Activated CD4-positive, alpha-beta memory T cell treated with anti-CD3 and anti-CD28 coated beads, Interleukin-2, amount 10 ng/mL, durations not matched to agents 7 days and 5 days (primary cell): ENCODE measurements at regions not wholly inside any gene's neighbourhood (a gene's known extent, or its start where the extent isn't known, plus 50 kb on each side); places are given as distances from the start of the nearest gene placed in this dataset.

Source experiments
- CTCF ChIA-PET: fragments of 350-600 bp; sonication (Branson Sonifier 250); formaldehyde crosslinking; loops from one replicate; lab custom pipeline; 2021; ENCODE audit warnings: antibody characterized with exemption, inconsistent platforms; lab: Charles Lee
- POLR2A ChIA-PET: fragments of 350-600 bp; sonication (Branson Sonifier 250); formaldehyde crosslinking; loops from one replicate; lab custom pipeline; 2021; ENCODE audit warnings: antibody characterized with exemption; lab: Charles Lee
- DNase-seq: peaks from one replicate; pipeline ENCODE4 v3.0.0-alpha.2; 2020
- H3K27ac Mint-ChIP-seq: one replicate; pipeline ENCODE4 v1.8.0; 2021; ENCODE audit warnings: mild to moderate bottlenecking, mixed read lengths
- H3K27me3 Mint-ChIP-seq: one replicate; pipeline ENCODE4 v1.8.0; 2021; ENCODE audit warnings: mixed read lengths
- H3K36me3 Mint-ChIP-seq: one replicate; pipeline ENCODE4 v1.8.0; 2021; ENCODE audit warnings: low read depth, mixed read lengths
- H3K4me1 Mint-ChIP-seq: one replicate; pipeline ENCODE4 v1.8.0; 2021; ENCODE audit warnings: mixed read lengths
- H3K4me3 Mint-ChIP-seq: one replicate; pipeline ENCODE4 v1.8.0; 2021; ENCODE audit warnings: mild to moderate bottlenecking, mixed read lengths
- H3K9me3 Mint-ChIP-seq: one replicate; pipeline ENCODE4 v1.8.0; 2021; ENCODE audit warnings: mixed read lengths

DNA sequence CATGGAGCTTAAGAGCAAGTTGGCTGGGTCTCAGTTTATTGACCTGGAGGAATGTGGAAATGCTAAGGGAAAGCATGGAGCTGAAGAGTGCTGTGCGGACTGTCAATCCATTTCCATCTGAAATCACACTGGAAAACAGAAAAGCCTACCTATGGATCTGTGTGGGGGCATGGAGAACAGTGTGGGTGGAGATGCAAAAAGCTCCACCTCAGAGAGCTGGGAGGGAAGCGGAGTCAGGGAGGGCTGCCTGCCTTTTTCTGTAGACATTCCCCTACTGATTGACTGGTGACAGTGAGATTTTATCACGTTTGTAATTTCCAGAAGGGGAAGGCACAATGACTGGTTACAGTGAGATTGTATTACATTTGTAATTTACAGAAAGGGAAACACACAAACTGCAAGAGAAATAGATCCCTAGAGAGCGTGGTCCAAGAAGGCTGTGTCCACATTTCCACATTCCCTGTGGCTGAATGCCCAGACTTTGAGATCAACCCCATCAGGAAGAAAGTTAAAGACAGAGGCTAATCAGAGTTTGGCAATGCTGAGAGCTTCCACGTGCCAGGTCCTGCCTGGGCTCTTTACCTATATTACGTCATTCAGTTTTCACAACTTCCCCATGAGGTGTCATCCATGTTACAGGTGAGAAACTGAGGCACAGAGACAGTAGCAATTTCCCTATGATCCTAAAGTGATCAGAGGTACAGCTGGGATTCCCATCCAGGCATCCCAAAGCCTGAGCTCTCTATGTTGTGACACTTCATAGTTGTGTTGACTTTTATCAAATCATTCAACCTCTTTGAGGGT, 67.7 kb upstream of the NSMCE3 start:
- H3K4me3 Mint-ChIP-seq = no peak overlapping the region
- POLR2A ChIA-PET = no interaction called here
- no peaks in the 10 kb centered on the region for H3K27me3 Mint-ChIP-seq
- H3K27ac Mint-ChIP-seq = no peak overlapping the region
- DNase-seq = no peak
- H3K36me3 Mint-ChIP-seq = no peaks in the 10 kb centered on the region
- H3K9me3 Mint-ChIP-seq = no peaks in the 10 kb centered on the region
- H3K4me1 Mint-ChIP-seq = no peaks in the 10 kb centered on the region
- CTCF ChIA-PET = no interaction called here

DNA sequence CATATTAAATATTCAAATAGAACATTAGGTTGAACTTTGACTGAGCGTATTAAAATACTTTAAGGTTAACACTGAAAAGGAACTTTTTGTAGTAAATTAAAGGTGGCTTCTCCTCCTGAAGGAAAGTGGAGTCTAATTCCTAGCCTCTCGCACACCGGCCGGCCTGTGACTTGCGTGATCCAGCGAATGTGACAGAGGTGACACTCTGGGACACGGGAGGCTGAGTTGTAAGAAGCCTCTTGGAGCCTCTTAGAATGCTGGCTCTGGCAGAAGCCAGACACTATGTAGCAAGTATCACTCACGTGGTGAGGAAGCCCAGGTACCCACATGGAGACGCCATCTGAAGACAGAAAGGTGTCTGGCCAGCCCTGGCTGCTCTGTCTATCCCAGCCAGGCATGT, 64.9 kb upstream of the NSMCE3 start:
- no peaks in the 10 kb centered on the region for H3K4me1 Mint-ChIP-seq
- H3K27ac Mint-ChIP-seq = no peak overlapping the region
- no peak overlapping the region for H3K4me3 Mint-ChIP-seq
- ChIA-PET CTCF (no interaction called here), POLR2A (no interaction called here)
- H3K9me3 Mint-ChIP-seq = no peaks in the 10 kb centered on the region
- no peaks in the 10 kb centered on the region for H3K27me3 Mint-ChIP-seq
- no peaks in the 10 kb centered on the region for H3K36me3 Mint-ChIP-seq
- DNase-seq = no peak

DNA sequence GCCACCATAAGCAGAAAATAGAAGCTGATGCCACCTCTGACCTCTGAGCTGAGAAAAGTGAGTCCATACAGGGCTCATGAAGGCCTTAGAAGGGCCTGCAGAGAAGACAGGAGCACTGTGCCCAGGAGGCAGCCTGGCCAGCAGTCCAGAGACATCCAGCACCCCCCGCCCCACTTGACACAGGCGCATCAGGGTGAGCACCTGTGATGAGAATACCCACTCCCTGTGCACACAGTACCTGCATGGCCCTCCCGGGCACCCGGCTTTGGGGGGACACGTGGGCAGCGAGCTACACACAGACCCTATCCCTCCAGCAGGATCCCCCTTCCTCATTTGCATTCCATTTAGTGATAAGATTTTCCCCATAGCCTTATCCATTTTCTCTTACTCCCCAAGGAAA, 63.6 kb upstream of the NSMCE3 start:
- no peak for DNase-seq
- Mint-ChIP-seq H3K36me3 (no peaks in the 10 kb centered on the region), H3K4me1 (no peaks in the 10 kb centered on the region), H3K27me3 (no peaks in the 10 kb centered on the region), H3K9me3 (no peaks in the 10 kb centered on the region), H3K27ac (no peak overlapping the region), H3K4me3 (no peak overlapping the region)
- CTCF ChIA-PET = no interaction called here
- POLR2A ChIA-PET = no interaction called here

DNA sequence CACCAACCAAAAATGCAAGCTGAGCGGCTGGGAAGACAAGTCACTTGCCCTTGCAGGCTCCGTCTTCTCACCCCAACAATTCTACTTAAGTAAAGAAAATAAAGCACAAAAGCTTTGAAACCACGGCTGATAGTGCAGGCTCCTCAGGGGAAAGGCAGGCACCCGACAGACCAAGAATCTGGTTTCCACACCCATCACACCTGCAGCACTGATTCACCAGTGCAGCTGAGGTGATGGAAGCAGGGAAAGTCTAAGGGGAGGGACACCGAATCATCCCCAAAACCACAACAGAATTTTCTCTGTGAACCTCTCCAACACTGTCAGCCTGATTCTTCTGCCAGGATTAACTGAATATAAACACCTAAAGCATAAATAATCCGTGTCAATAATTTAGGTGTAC, 62.0 kb upstream of the NSMCE3 start:
- Mint-ChIP-seq H3K4me3 (no peak overlapping the region), H3K27me3 (no peaks in the 10 kb centered on the region), H3K9me3 (no peaks in the 10 kb centered on the region), H3K36me3 (no peaks in the 10 kb centered on the region), H3K4me1 (no peaks in the 10 kb centered on the region), H3K27ac (no peak overlapping the region)
- DNase-seq = no peak
- ChIA-PET CTCF (no interaction called here), POLR2A (no interaction called here)

DNA sequence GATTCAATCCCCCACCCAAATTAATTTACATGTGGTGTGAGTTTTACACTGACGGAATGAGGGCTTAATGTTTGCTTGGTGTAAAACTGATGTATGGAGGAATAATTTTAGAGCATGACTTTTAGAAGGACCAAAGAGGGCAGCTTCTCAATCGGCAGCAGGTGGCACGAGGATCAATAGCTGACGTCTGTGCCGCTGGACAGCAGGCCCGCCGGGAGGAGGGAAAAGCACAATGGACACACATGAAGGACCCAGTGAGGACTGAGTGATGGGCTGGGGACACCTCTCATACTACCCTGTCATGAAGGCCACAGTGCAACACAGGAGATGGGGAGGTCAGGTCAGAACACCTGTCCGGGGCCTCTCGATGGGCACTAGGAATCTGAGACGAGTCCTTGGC, 61.4 kb upstream of the NSMCE3 start:
- Mint-ChIP-seq H3K4me1 (no peaks in the 10 kb centered on the region), H3K9me3 (no peaks in the 10 kb centered on the region), H3K4me3 (no peak overlapping the region), H3K27me3 (peaks cover under 1% of the 10 kb centered on the region), H3K36me3 (no peaks in the 10 kb centered on the region), H3K27ac (no peak overlapping the region)
- ChIA-PET POLR2A (no interaction called here), CTCF (no interaction called here)
- DNase-seq = no peak

DNA sequence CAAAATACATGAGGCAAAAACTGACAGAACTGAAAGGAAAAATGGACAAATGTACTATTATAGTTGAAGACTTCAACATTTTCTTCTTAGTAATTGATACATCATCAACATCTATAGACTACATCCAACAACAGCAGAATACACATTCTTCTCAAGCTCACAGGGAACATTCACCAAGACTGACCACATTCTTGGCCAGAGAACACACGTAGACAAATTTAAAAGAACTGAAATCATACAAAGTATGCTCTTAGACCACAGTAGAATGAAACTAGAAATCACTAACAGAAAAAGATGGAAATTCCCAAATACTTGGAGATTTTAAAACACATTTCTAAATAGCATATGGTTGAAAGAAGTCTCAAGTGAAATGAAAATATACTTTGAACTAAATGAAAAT, 55.1 kb upstream of the NSMCE3 start:
- no peaks in the 10 kb centered on the region for H3K4me1 Mint-ChIP-seq
- no peak overlapping the region for H3K27ac Mint-ChIP-seq
- no peak overlapping the region for H3K4me3 Mint-ChIP-seq
- H3K9me3 Mint-ChIP-seq = no peaks in the 10 kb centered on the region
- no peaks in the 10 kb centered on the region for H3K36me3 Mint-ChIP-seq
- ChIA-PET POLR2A (no interaction called here), CTCF (no interaction called here)
- no peak for DNase-seq
- H3K27me3 Mint-ChIP-seq = peaks cover 10% of the 10 kb centered on the region

DNA sequence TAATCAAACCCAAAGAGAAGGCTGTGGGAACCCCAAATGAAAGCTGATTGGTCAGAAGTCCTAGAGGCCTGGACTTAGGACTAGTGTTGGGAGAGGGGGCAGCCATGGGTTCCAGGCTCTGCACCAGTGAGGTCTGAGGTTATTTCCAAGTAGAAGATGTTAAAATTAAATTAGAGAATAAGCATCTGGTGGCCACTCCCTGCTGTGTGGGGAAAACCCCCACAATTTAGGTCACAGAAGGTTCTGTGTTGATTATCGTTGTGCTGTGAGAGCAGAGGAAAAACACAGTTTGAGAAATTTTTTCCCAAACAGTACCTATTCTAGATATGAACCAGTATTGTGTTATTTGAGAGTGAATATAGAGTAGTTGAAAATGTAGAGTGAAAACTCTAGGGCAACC, 53.9 kb upstream of the NSMCE3 start:
- DNase-seq = no peak
- Mint-ChIP-seq H3K27ac (no peak overlapping the region), H3K4me3 (no peak overlapping the region), H3K27me3 (peaks cover 10% of the 10 kb centered on the region), H3K9me3 (no peaks in the 10 kb centered on the region), H3K4me1 (no peaks in the 10 kb centered on the region), H3K36me3 (no peaks in the 10 kb centered on the region)
- ChIA-PET POLR2A (no interaction called here), CTCF (no interaction called here)

DNA sequence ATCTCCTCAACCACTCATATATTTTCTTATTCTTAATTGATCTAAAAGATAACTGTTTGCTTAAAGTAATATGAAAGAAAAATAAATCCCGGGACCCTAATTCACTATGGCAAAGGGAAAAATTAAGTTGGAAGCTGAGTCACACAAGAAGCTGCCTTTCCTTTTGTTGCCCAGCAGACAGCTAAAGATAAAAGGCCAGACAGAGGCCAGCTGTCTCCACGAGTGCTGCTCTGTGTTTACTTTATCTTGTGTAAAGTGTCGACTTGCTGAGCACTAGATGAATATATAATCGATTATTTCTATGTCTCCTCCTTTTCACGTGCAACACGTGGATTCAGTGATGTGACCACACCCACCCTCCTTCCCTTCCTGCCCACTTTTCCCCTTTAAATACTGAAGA, 52.8 kb upstream of the NSMCE3 start:
- CTCF ChIA-PET = no interaction called here

DNA sequence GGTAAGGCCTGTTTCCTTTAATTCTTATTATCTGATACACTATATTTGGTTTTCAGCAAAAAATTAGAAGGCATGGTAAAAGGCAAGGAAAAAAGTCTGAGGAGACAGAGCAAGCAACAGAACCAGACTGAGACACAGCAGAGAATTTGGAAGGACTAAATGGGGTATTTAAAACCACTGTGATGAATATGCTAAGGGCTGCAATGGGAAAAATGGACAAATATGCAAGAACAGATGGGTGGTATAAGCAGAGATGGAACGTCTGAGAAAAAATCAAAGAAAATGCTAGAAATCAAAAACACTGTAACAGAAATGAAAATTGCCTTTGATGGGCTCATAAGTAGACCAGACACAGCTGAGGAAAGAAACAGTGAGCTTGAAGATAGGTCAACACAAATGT, 50.8 kb upstream of the NSMCE3 start:
- H3K9me3 Mint-ChIP-seq = no peaks in the 10 kb centered on the region
- ChIA-PET POLR2A (no interaction called here), CTCF (no interaction called here)
- H3K36me3 Mint-ChIP-seq = no peaks in the 10 kb centered on the region
- H3K4me3 Mint-ChIP-seq = no peak overlapping the region
- no peak overlapping the region for H3K27ac Mint-ChIP-seq
- DNase-seq = no peak
- peaks cover 12% of the 10 kb centered on the region for H3K27me3 Mint-ChIP-seq
- H3K4me1 Mint-ChIP-seq = no peaks in the 10 kb centered on the region

More for the DNA sequence above, 52.8 kb upstream of the NSMCE3 start:
- Mint-ChIP-seq H3K4me1 (no peaks in the 10 kb centered on the region), H3K27me3 (peaks cover 10% of the 10 kb centered on the region), H3K4me3 (no peak overlapping the region), H3K36me3 (no peaks in the 10 kb centered on the region), H3K27ac (no peak overlapping the region), H3K9me3 (no peaks in the 10 kb centered on the region)
- DNase-seq = no peak
- POLR2A ChIA-PET = no interaction called here

DNA sequence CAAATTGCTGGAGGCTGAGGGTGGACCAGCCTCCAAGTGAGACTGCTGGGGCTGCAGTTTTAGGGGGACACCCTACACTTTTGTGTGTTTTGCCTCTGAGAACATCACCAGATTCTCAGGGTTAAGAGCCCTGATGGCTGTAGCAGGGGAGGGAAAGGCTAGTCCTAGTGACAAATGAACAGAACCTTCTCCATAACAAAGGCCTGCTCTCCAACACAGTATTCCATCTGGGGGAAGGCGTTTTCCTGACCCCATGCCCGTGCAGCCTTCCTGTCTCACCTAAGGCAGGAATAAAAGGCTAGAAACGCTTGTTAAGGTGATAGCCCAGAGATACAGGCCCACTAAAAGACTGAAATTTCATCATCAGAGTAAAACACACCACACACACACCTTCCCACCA, 50.2 kb upstream of the NSMCE3 start:
- H3K4me1 Mint-ChIP-seq = no peaks in the 10 kb centered on the region
- no peak overlapping the region for H3K27ac Mint-ChIP-seq
- CTCF ChIA-PET = no interaction called here
- no peaks in the 10 kb centered on the region for H3K36me3 Mint-ChIP-seq
- POLR2A ChIA-PET = no interaction called here
- no peaks in the 10 kb centered on the region for H3K9me3 Mint-ChIP-seq
- DNase-seq = no peak
- peaks cover 10% of the 10 kb centered on the region for H3K27me3 Mint-ChIP-seq
- H3K4me3 Mint-ChIP-seq = no peak overlapping the region
